BE2C (cell line): ENCODE measurements at regions not wholly inside any gene's neighbourhood (a gene's known extent, or its start where the extent isn't known, plus 50 kb on each side); places are given as distances from the start of the nearest gene placed in this dataset.

Experiments used
- DNase-seq: peaks from one replicate; pipeline ENCODE4 v3.0.0-alpha.2; 2020
- H3K27me3 ChIP-seq: fragments of 250-450 bp; sonication (Bioruptor Pico); 2 replicates; pipeline ENCODE4 v1.5.1; 2020; ENCODE audit warnings: mild to moderate bottlenecking
- H3K36me3 ChIP-seq: fragments of 250-450 bp; sonication (Bioruptor Pico); 2 replicates; pipeline ENCODE4 v1.5.1; 2020; ENCODE audit warnings: mild to moderate bottlenecking
- H3K4me1 ChIP-seq: fragments of 250-450 bp; sonication (Bioruptor Pico); 2 replicates; pipeline ENCODE4 v1.5.1; 2020
- H3K4me3 ChIP-seq: 2 replicates; pipeline ENCODE4 v1.5.1; 2011; ENCODE audit warnings: low read depth, low read length
- H3K9me3 ChIP-seq: fragments of 250-450 bp; sonication (Bioruptor Pico); 2 replicates; pipeline ENCODE4 v1.5.1; 2020
- CTCF ChIP-seq: IDR thresholded peaks from 2 replicates; pipeline ENCODE4 v1.5.1; 2012; ENCODE audit warnings: mild to moderate bottlenecking, low read depth, low read length

DNA sequence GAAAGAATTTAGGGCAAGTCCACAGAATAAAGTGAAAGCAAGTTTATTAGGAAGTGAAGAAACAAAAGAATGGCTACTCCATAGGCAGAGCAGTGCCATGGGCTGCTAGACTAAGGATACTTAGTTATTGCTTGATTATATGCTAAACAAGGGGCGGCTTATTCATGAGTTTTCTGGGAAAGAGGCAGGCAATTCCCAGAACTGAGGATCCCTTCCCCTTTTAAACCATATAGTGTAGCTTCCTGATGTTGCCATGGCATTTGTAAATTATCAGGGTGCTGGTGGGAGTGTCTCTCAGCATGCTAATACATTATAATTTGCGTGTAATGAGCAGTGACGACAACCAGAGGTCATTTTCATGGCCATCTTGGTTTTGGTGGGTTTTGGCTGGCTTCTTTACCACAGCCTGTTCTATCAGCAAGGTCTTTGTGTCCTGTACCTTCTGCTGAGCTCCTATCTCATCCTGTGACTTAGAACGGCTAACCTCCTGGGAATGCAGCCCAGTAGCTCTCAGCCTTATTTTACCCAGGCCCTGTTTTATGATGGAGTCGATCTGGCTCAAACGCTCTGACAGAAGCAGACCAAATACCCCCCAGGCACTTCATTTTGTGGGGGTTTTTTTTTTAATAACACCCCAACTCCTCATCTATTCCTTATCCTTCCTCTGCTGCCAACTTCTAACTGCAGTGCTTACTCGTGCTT is 103.0 kb upstream of the RARB start:
- H3K4me3 ChIP-seq, result no peak overlapping the region
- TF ChIP-seq CTCF, result no peak

GRCh38 chr3:25335356-25335755 is 92.7 kb upstream of the RARB start:
- TF ChIP-seq CTCF, result no peak
- H3K4me3 ChIP-seq, result no peak overlapping the region
- no peaks in the 10 kb centered on the region for H3K27me3 ChIP-seq
- H3K36me3 ChIP-seq, result no peaks in the 10 kb centered on the region
- H3K4me1 ChIP-seq, result no peaks in the 10 kb centered on the region
- no peak for DNase-seq
- no peaks in the 10 kb centered on the region for H3K9me3 ChIP-seq

More for the DNA sequence above, 103.0 kb upstream of the RARB start:
- no peak for DNase-seq
- Histone ChIP-seq H3K9me3 (no peaks in the 10 kb centered on the region), H3K36me3 (no peaks in the 10 kb centered on the region), H3K27me3 (no peaks in the 10 kb centered on the region), H3K4me1 (no peaks in the 10 kb centered on the region)

DNA sequence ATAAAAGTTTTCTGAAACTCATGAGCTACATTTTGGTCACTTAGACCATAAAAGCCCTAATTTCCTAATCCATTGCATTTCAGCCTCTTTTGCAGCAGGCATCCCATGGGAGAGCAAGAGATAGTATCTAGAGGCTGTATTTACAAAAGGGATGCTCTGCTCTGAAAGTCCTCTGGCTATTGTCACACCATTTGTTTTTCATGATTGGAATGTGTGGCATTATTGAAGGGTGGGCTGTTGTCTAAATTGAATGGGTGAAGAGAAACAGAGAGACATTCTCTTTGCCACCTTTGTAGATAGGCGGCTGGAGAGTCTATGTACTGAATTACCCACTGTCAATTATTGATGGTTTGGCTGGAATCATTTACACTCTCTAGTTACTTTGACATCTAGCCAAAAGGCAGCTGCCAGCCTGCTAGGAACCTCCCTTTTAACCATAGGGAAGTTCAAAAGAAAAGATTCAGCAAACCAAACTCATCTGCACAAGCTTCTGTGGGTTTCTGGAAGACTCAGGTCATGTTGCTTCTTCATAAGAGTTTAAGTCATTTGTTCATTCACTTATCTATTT is 89.8 kb upstream of the RARB start:
- DNase-seq, result no peak
- no peaks in the 10 kb centered on the region for H3K36me3 ChIP-seq

GRCh38 chr3:25339225-25339624 is 88.8 kb upstream of the RARB start:
- H3K36me3 ChIP-seq, result no peaks in the 10 kb centered on the region
- no peaks in the 10 kb centered on the region for H3K4me1 ChIP-seq
- no peaks in the 10 kb centered on the region for H3K27me3 ChIP-seq
- no peaks in the 10 kb centered on the region for H3K9me3 ChIP-seq
- DNase-seq, result no peak
- no peak overlapping the region for H3K4me3 ChIP-seq
- TF ChIP-seq CTCF, result no peak

More for the DNA sequence above, 89.8 kb upstream of the RARB start:
- Histone ChIP-seq H3K4me3 (no peak overlapping the region), H3K9me3 (no peaks in the 10 kb centered on the region), H3K4me1 (no peaks in the 10 kb centered on the region), H3K27me3 (no peaks in the 10 kb centered on the region)
- no peak for TF ChIP-seq CTCF

- Histone ChIP-seq H3K4me3 (no peak overlapping the region), H3K27me3 (no peaks in the 10 kb centered on the region), H3K4me1 (no peaks in the 10 kb centered on the region), H3K9me3 (no peaks in the 10 kb centered on the region), H3K36me3 (no peaks in the 10 kb centered on the region)
- no peak for TF ChIP-seq CTCF
- no peak for DNase-seq
Observed at GRCh38 chr3:25344670-25345069, 83.4 kb upstream of the RARB start.

GRCh38 chr3:25349095-25349494 is 79.0 kb upstream of the RARB start:
- Histone ChIP-seq H3K9me3 (no peaks in the 10 kb centered on the region), H3K36me3 (no peaks in the 10 kb centered on the region), H3K27me3 (no peaks in the 10 kb centered on the region), H3K4me3 (no peak overlapping the region), H3K4me1 (no peaks in the 10 kb centered on the region)
- no peak for DNase-seq
- TF ChIP-seq CTCF, result no peak
